Hepatocyte (in vitro differentiated cells): ENCODE measurements at regions not wholly inside any gene's neighbourhood (a gene's known extent, or its start where the extent isn't known, plus 50 kb on each side); places are given as distances from the start of the nearest gene placed in this dataset.

ENCODE experiments used
- CTCF ChIP-seq: fragments of 200-600 bp; sonication (generic); IDR thresholded peaks from 2 replicates; pipeline ENCODE4 v1.5.1; 2016; ENCODE audit warnings: antibody characterized with exemption, mild to moderate bottlenecking; ENCODE audit not compliant: poor library complexity
- EZH2 ChIP-seq: fragments of 200-600 bp; sonication (generic); IDR thresholded peaks from 2 replicates; pipeline ENCODE4 v1.6.1; 2016; ENCODE audit warnings: antibody characterized with exemption, mild to moderate bottlenecking, borderline replicate concordance
- EZH2phosphoT487 ChIP-seq: fragments of 200-600 bp; sonication (generic); IDR thresholded peaks from one replicate; pipeline ENCODE4 v1.6.1; 2018; ENCODE audit warnings: antibody characterized with exemption, mild to moderate bottlenecking, low read depth, moderate library complexity; ENCODE audit not compliant: unreplicated experiment, severe bottlenecking

GRCh38 chr16:25464058-25464457 is 206.4 kb upstream of the ZKSCAN2 start:
- TF ChIP-seq CTCF (no peak), EZH2phosphoT487 (no peak), EZH2 (no peak)
